NT2/D1 (cell line): ENCODE measurements at regions not wholly inside any gene's neighbourhood (a gene's known extent, or its start where the extent isn't known, plus 50 kb on each side); places are given as distances from the start of the nearest gene placed in this dataset.
A peak's percentile ranks its signal among the peaks of the same experiment; 100 is the strongest.

Experiments
- DNase-seq: peaks from one replicate; pipeline ENCODE4 v3.0.0-alpha.2; 2011; ENCODE audit warnings: low read depth, low spot score
- H3K27me3 ChIP-seq: 2 replicates; pipeline ENCODE4 v1.6.0; 2011; ENCODE audit warnings: mild to moderate bottlenecking; ENCODE audit not compliant: insufficient read length, insufficient read depth
- H3K36me3 ChIP-seq: 2 replicates; pipeline ENCODE4 v1.6.1; 2011; ENCODE audit warnings: mild to moderate bottlenecking, low read length, mixed read lengths; ENCODE audit not compliant: insufficient read depth, insufficient read length
- H3K4me1 ChIP-seq: 2 replicates; pipeline ENCODE4 v1.5.1; 2011; ENCODE audit not compliant: insufficient read depth, insufficient read length
- H3K4me3 ChIP-seq: 2 replicates; pipeline ENCODE4 v1.5.1; 2011; ENCODE audit warnings: low read depth; ENCODE audit not compliant: insufficient read length
- H3K9ac ChIP-seq: 2 replicates; pipeline ENCODE4 v1.6.0; 2011; ENCODE audit warnings: low read depth; ENCODE audit not compliant: insufficient read length
- H3K9me3 ChIP-seq: 2 replicates; pipeline ENCODE4 v1.5.1; 2011; ENCODE audit warnings: mild to moderate bottlenecking, low read length; ENCODE audit not compliant: insufficient read depth
- SUZ12 ChIP-seq: IDR thresholded peaks from 2 replicates; pipeline ENCODE4 v1.6.1; 2011; ENCODE audit not compliant: insufficient read length, insufficient read depth; ENCODE audit errors: extremely low read depth
- YY1 ChIP-seq: IDR thresholded peaks from 2 replicates; pipeline ENCODE4 v1.6.1; 2011; ENCODE audit not compliant: insufficient read length, insufficient read depth
- ZNF274 ChIP-seq: IDR thresholded peaks from 2 replicates; pipeline ENCODE4 v1.6.1; 2011; ENCODE audit warnings: mild to moderate bottlenecking, low read depth, low read length

DNA sequence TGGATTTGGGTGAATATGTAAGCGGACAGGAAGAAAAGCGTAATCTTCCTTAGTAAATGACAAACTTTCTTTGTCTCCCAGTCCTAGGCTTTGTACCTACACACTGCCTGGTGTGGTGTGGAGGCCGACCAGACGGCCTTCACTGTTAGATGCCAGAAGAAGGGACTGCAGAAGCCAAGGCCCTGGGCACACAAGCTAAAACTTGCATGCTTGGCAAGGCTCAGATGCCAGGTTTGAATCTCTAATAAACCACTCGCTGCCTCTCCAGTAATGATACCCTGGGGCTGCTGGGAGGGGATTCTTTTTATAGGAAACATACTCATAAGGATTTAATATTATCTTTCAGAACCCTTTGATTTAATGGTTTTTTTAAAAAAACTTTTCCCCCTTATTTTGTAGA lies 263.8 kb downstream of the PTPRC start:
- no peak for DNase-seq
- no peak overlapping the region for H3K4me3 ChIP-seq
- H3K9ac ChIP-seq, result no peak overlapping the region
- no peaks in the 10 kb centered on the region for H3K9me3 ChIP-seq
- TF ChIP-seq SUZ12, result no peak
- TF ChIP-seq ZNF274, result no peak
- no peak for TF ChIP-seq YY1
- no peaks in the 10 kb centered on the region for H3K27me3 ChIP-seq
- H3K4me1 ChIP-seq, result no peaks in the 10 kb centered on the region
- no peaks in the 10 kb centered on the region for H3K36me3 ChIP-seq

DNA sequence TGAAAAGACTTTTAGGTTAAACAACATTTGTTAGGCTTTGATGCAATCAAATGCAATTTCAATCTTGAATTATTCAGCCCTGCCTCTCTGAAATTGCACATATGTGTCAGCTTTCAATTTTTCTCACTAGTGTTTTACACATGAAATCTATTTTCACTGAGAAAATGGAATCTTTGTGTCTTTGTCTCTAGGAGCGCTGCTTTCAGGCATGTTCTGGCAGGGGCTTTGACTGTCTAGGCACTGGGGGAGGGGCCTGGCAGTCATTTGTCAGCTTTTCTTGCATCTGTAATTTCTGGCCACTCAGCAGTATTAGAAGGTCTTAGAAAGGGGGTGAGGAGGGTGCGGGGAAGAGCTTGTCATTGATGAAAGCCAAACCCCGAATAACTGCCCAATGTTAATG lies 264.4 kb downstream of the PTPRC start:
- peak; percentile 13 for DNase-seq
- Histone ChIP-seq H3K36me3 (no peaks in the 10 kb centered on the region), H3K9ac (no peak overlapping the region)

DNA sequence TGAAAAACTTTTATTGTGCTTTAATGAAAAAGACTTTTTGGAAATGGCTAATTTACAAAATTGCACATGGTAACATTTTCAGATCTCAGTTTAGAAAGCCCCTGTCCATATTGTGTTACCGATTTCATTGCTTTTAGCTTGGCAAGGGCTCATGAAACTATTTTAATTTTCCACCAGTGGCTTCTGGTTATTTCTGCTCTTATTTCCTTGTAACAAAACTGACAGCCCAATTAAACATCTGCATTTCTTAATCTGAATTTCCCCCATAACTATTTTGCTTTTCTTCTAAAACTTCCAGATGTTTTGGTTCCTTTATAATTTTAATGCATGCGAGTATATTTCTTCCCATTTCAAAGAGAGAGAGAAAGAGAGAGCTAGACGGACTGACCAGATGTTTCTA lies 264.8 kb downstream of the PTPRC start:
- H3K9ac ChIP-seq, result no peak overlapping the region
- no peaks in the 10 kb centered on the region for H3K9me3 ChIP-seq
- TF ChIP-seq YY1 (no peak), SUZ12 (no peak), ZNF274 (no peak)
- DNase-seq, result no peak
- no peaks in the 10 kb centered on the region for H3K4me1 ChIP-seq
- no peaks in the 10 kb centered on the region for H3K36me3 ChIP-seq
- no peaks in the 10 kb centered on the region for H3K27me3 ChIP-seq
- H3K4me3 ChIP-seq, result no peak overlapping the region

More for the DNA sequence above, 264.4 kb downstream of the PTPRC start:
- H3K9me3 ChIP-seq, result no peaks in the 10 kb centered on the region
- TF ChIP-seq ZNF274, result no peak
- TF ChIP-seq SUZ12, result no peak
- H3K27me3 ChIP-seq, result no peaks in the 10 kb centered on the region
- H3K4me1 ChIP-seq, result no peaks in the 10 kb centered on the region
- no peak overlapping the region for H3K4me3 ChIP-seq

DNA sequence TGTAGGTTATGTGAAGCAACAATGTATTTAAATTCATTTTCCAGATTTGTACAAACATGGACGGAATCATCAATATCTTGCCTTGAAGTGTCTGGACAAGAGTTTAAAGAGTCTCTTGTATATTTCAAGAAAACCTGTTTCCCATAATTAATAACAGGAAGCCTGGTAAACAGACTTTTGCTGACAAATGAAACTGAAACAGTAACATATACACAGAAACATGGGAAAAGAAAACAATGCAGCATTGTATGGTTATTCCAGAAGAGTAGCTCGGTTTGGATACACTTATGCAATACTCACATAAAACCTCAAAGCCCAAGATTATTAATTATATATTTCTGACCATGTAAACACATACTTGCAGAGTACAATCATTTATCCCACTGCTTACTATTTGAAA lies 265.5 kb downstream of the PTPRC start:
- Histone ChIP-seq H3K9me3 (no peaks in the 10 kb centered on the region), H3K36me3 (no peaks in the 10 kb centered on the region), H3K27me3 (no peaks in the 10 kb centered on the region), H3K4me1 (no peaks in the 10 kb centered on the region), H3K4me3 (no peak overlapping the region), H3K9ac (no peak overlapping the region)
- TF ChIP-seq YY1 (no peak), ZNF274 (no peak), SUZ12 (no peak)
- no peak for DNase-seq

DNA sequence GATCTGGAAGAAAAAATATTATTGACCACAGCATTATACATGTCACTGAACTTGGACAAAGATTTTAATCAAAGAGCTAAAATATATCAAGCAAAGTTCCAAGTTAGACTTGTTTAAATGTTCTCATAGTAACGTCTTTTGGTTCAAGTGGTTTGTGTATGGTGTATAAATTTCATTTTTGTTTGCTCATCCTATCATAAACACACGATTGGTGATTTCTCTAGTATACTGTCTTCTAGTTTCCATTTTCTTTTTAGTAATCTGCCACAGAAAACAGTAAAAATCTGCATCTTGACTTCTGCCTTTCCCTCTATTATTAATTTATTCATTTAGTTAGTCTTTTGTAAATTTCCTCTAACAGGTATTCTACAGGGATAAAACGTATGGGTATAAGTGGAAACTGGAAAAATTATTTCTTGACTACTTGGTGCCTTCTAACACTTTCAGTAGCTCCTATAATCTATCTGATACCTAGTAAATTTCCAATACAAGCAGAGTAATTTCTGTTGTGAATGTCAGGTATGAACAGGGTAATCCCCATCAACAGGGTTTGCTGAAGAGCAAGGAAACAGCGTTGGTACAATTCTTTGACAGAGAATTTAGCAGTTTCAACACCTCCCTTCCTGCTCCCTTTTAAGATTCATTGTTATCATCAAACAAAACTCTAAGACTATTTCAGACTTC lies 268.0 kb downstream of the PTPRC start:
- no peaks in the 10 kb centered on the region for H3K9me3 ChIP-seq
- no peaks in the 10 kb centered on the region for H3K4me1 ChIP-seq
- H3K4me3 ChIP-seq, result no peak overlapping the region
- H3K36me3 ChIP-seq, result no peaks in the 10 kb centered on the region
- H3K27me3 ChIP-seq, result no peaks in the 10 kb centered on the region
- no peak for DNase-seq
- H3K9ac ChIP-seq, result no peak overlapping the region
- TF ChIP-seq YY1 (no peak), ZNF274 (no peak), SUZ12 (no peak)

DNA sequence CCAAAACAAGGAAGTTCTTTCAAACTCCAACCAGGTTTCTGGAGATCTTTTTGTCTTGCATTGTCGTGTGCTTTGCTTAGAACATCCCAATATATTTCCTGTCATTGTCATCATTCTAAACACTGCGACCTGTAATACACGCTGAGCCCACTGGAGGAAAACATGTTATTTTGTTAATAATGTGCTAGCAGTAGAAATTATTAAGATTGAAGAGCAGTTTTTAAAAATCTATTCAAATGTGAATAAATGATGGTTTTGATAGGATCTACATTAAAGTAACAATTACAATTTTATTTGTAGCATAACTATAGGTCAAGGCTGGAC lies 268.5 kb downstream of the PTPRC start:
- H3K36me3 ChIP-seq, result no peaks in the 10 kb centered on the region
- H3K9me3 ChIP-seq, result no peaks in the 10 kb centered on the region
- TF ChIP-seq YY1 (no peak), ZNF274 (no peak), SUZ12 (no peak)
- H3K27me3 ChIP-seq, result no peaks in the 10 kb centered on the region
- no peaks in the 10 kb centered on the region for H3K4me1 ChIP-seq
- no peak overlapping the region for H3K4me3 ChIP-seq
- no peak for DNase-seq
- no peak overlapping the region for H3K9ac ChIP-seq

DNA sequence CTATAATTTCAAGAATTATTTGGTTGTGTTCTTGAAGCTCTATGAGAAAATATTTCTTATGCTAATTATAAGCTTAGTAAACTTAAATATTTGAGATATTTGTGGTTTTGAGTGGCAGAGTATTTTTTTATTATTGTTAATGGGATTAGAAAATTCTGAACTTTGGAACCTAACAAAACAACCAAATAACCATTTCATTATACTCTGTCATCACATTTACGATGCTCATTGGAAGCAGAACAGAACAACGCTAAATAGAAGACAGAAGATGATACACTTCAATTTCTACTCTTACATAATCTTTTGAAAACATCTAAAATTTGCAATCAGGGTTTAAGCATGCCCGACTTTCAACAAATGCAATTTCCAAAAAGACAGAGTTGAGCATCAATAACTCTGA lies 270.2 kb downstream of the PTPRC start:
- H3K9me3 ChIP-seq, result no peaks in the 10 kb centered on the region
- H3K9ac ChIP-seq, result no peak overlapping the region
- H3K4me1 ChIP-seq, result no peaks in the 10 kb centered on the region
- TF ChIP-seq SUZ12 (no peak), YY1 (no peak), ZNF274 (no peak)
- no peaks in the 10 kb centered on the region for H3K36me3 ChIP-seq
- H3K4me3 ChIP-seq, result no peak overlapping the region
- no peaks in the 10 kb centered on the region for H3K27me3 ChIP-seq
- DNase-seq, result no peak

DNA sequence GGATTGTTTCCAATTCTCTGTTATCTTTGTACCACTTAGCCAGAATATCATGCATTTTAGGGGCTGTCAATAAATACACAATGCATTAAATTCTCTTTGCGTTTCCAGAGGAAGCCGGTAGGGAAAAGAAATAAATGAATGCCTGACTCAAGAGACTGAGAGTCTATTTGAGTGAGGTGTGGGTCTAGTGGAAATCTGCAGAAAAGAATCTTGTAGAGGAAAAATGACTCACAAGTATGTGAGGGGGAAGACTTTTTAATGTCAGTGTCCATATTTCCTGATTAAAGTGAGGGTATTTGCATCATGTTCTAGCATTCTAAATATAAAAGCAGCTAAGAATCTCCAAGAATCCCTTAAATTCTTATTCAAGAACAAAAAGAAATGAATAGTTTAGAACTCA lies 271.1 kb downstream of the PTPRC start:
- TF ChIP-seq ZNF274 (no peak), YY1 (no peak), SUZ12 (no peak)
- H3K9ac ChIP-seq, result no peak overlapping the region
- DNase-seq, result no peak
- no peaks in the 10 kb centered on the region for H3K9me3 ChIP-seq
- no peaks in the 10 kb centered on the region for H3K27me3 ChIP-seq
- no peaks in the 10 kb centered on the region for H3K36me3 ChIP-seq
- no peak overlapping the region for H3K4me3 ChIP-seq
- H3K4me1 ChIP-seq, result no peaks in the 10 kb centered on the region
